Suppressor macrophage treated with lipopolysaccharide for 4 hours (primary cell): ENCODE measurements at regions not wholly inside any gene's neighbourhood (a gene's known extent, or its start where the extent isn't known, plus 50 kb on each side); places are given as distances from the start of the nearest gene placed in this dataset.

ENCODE experiments used
- DNase-seq: peaks from one replicate; pipeline ENCODE4 v3.0.0-alpha.2; 2020

DNA sequence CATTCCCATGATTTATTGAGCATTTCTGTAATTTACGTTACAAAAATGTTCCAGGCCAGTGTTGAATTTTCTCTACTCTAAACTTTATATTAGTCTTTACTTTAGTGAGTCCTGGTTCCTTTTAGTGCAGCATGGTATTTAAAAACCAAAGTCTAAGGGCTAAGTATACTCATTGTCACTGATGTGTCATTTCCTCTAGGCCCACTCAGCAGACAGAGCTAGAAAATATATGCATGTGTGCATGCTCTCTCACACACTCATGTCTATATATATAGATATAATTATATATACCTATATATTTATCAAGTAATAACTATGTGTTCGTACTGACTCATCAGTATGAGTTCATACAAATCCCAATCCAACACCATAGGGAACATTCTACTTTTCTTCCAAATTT, 132.5 kb upstream of the SLC8A1 start:
- peak; percentile 29 for DNase-seq

DNA sequence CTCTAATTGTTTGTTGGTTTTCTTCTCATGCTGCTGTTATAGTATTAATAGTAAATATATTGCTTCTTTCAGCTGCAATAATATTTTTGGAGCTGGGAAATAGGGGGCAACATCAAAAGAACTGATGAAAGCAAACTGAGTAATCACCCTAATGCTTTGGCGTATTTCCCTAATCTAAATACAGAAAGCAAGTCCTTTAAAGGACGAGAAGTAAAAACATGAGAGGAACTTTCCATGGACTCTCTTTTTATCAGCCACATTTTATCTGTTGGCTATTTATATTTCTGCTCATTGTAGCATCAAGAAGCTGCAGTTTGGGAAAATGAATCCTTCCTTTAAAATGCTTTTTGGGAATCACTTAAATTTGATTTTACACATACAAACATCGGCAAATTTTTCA, 139.9 kb upstream of the SLC8A1 start:
- no peak for DNase-seq

DNA sequence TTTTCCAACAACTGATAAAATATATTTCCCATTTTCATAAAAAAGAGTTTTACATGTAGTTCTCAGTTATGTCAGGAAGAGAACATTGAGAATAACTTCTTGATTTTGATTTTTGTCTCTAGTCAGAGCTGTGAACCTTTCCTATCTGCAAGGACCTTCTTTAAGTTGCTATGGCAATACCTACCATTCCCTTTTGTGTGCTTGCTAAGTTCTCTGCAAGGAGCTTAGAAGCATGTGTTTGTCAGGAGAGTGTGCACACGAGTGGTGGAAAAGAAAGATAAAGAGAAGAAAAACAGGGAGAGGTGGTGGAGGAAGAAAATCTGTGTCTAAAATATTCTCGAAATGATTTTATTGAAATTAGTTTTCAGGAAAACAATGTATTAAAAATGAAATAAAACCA, 140.3 kb upstream of the SLC8A1 start:
- no peak for DNase-seq

DNA sequence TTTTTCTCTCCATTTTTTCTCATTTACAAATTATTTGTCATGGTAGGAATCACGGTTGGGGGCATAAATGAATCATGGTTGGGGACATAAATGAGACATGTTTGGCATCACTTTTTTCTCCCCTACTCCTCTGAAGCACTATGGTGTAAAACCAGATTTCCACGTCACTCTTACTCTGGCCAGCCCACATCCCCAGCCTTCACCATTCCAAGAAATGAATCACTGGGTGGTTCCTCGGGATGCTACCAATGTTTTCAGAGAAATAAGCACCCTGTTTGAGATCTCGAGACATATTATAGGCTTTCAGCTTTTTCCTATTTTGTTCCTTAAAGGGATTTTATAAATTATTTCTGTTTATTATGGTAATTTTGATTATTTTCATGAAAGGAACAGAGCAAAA, 155.0 kb upstream of the SLC8A1 start:
- DNase-seq, result no peak

DNA sequence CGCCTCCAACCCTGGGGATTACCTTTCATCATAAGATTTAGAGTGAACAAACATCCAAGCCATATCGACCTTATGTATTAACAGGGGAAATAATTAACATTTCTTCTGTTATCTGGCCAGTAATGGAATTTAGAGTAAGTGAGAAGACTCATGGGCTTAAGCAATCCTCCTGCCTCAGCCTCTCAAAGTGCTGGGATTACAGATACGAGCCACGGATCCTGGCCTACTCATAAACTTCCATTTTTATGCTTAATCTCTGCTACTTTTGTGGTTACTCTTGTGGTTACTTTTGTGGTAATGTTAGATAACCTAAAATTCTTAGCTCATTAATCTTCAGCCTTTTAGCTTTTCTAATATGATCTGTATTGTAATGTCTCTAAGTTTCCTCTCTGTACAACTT, 159.3 kb upstream of the SLC8A1 start:
- no peak for DNase-seq

DNA sequence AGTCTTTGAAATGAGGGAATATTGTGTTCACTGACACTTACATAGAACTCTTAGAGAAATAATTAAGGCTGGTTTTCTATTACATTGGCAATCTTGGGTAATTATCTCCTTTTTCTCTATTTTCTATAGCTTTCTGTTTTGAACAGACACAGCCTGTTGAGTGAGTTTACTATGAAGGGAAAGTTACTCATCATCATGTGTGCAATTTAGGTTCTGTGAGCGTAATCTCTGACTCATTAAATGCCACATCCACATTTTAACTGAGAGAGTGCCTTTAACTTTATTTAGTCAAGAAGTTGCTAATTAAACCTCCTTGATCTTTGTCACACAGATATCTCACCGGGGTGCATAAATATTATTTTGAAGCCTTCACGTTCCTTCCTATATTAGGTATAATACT, 174.0 kb upstream of the SLC8A1 start:
- peak; percentile 88 for DNase-seq

DNA sequence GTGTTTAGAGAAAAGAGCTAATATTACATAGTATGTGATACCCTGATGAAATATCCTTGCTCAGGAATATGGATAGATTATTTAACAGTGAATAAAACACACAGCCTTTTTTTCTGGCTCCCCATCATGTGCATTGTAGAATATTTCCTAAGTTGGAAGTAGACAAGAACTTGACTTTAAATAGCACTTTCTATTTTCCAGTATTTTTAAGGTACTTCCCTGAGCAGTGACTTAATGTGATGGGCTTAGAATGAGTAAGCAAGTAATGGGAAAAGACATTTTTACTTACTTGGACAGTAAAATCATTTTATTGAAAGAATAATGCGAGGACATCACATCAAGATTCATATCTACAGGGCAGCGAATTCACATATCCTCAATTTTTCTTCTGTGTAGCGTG, 176.7 kb upstream of the SLC8A1 start:
- DNase-seq, result peak; percentile 43

DNA sequence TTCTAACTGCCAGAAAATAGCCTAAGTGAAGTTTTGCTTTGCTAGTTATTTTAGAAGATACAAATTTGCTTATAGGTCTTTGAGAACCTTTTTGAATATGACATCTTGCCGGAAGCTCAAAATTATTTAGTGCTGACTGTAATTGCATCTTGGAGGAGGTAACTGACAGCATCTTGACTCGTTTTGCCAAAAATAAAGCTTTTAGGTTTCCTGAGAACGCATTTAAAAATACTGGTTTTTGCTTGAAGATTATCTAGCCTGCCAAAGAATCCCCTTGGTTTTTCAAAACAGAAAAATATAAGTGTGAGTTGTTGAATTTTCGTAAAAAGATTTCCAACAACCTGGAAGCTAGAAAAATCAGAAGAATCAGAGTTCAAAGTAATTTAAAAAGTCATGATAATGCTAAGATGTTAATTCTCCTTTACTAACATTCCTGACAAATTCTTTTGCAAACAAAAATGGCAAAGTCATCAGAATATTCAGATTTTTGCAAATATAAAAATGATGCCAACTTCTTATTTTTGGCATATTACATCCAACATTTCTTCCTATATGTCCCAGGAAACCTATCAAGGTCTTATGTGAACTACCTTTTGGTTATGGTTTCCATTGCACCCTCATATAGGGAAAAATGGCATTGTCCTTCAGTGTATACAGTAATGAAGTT, 178.0 kb upstream of the SLC8A1 start:
- no peak for DNase-seq

DNA sequence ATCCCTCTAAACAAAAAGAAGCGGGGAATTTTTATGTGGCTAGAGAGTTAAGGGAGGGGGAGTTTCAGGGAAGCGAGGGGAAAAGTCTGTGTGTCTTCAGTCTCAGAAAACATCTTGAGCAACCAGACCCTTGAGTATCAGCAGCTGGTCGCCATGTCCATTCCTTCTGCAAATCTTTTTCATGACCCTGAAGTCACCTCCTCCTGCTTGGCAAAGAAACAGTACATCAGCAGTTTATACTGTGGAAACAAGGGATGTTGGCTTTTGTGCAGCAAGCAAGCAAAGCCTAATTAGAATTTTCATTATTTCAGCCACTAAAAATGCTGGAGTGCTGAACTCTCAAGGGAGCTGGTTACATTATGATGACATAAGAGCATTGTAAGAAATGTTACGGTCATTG, 187.4 kb upstream of the SLC8A1 start:
- DNase-seq, result no peak

DNA sequence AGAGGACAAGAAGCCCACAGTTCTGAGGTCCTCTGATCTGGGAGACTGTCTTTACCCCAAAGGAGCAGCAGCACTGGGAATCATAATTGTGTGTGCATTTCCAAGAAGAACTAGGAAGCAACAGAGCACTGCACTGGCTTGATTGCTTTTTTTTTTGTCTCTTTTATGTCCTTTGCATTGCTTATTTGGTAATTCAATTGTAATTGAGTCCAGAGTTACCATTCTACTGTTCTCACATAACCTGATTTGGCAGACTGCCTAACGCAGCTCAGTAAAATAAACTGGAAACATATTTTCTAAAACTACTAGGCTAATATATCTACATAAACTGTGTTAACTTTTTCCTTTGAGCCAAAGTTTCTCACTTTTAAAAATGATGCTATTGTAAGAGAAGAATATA, 190.3 kb upstream of the SLC8A1 start:
- no peak for DNase-seq

DNA sequence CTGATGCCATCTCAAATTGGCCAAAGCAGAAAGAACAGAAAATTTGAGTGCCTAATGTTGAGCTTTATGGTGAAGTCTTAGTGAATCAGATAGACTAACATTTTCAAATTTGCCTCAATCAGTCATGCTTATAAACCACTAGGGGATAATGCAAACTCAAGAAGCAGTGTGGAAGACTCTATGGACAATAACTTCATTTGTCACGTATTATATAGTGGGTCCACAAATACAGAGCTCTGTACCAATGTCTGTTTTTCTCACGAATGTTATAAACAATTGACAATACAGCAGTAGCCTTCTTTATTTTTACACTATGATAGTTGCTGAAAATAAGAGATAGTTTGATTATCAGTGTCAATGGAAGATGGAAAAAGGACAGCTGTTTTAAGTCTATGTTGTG, 190.8 kb upstream of the SLC8A1 start:
- DNase-seq, result no peak

DNA sequence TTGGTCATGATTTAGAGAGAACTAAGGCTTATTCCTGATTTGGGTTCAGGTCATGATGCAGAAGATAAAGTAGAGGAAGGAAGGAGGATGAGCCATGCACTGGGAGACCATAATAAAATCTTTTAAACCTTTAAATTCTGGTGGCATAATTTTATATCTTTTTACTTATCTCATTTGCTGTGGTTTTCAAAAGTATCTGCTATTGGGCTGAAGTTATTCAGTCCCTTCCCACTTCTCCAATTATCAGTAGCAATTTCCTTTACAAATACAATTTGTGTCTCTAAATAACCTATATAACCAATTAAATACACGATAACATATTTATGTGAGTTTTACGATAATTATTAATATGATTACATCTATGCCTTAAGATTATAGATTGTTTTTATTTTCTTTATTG, 194.8 kb upstream of the SLC8A1 start:
- no peak for DNase-seq

DNA sequence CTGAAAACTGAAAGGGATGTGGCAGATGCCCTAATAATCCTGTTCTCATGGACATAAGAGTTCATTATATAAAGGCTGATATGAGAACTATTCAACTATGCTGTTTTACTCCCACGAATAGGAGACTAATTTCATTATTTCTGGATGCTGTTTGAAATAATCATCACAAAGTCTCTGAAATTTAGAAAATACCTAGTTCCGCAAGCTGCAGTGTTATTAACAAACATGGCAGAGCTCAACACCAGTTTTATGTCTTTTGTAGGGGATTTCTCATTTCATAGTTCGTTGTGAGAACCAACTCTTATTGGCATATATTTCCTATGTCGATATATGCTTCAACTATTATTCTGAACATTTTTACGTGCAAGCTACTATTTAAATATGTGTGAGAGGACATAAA, 200.3 kb upstream of the SLC8A1 start:
- no peak for DNase-seq

DNA sequence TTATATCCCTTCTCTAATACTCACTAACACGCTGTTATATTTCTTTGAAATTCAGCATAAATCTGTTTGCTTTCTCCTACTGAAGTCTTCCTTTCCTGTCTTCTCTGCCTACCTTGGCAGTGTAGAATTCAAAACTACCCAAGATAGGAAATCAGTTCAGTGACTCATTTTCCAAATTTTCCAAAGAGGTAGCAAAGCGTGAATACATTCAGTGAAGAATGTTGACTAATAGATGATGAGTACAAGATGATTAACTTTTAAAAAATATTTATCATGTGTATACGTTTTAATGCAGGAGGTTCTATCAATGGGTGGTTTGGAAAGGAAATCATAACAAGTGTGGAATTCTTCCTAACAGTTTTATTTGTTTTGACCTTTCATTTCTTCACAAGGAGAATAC, 201.9 kb upstream of the SLC8A1 start:
- DNase-seq, result no peak

DNA sequence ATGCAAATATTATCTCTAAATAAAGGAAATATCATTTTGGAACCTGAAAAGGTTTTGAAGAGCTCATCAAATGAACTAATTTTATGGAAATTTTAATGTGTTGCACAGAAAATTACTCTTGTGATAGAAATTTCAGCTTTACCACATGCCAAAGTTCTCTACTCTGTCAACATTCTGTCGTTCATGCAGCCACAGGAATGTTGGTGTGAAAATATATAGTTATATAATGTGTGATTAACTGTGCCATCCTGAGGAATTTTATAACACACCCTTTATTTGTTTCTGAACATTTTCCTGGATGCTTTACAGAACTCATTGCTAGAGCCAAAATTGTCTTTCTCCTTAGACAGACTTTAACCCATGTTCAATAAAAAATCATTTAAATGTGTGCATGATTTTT, 202.5 kb upstream of the SLC8A1 start:
- DNase-seq, result no peak

DNA sequence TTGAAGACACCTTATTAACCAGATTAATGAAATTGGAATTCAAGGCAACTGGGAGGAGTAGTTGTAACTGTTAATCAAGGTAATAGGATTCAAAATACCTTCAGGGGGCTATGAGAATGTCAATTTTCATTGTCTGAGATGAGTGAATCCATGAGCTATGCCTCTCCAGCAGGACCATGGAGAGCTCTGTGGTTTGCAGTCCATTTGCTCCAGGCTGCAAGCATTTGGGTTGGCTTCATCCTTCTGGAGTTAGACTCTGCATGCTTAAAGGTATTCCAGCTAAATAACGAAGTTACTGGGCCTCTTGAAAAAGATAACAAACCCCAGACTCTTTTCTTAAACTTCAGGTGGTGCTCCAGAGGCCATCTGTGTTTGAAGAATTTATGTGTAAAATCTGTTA, 207.1 kb upstream of the SLC8A1 start:
- no peak for DNase-seq

DNA sequence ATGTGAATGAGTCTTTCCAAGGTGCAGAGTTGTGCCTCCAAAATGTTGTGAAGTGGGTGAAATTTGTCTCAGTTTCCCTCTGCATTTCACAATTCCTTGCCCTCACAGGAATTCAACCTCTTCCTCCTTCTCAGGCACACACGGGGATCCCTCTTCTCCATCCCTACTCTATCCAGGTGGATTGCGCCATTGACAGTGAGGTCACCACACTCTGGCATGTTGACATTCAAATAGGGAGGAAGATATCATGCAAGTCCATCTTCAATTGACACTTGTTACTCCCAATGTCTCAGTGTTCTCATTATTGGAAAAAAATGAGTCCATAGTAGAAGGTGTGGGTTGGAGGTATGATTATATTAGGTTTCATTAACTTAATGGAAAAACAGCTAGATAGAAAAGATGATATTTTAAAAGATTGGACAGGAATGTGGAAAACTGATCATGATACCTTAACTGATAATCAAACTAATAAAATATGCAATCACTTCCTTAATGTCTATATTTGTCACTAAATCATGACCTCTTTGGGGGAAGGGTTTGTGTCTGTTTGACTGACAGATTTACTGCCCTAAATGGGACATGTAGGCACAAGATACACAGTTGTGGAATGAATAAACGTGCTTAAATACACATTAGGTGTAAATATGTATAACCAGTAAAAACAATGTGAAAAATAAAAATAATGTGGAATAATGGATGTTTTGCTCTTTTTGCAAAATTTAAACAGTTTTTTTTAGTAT, 213.8 kb upstream of the SLC8A1 start:
- DNase-seq, result no peak

DNA sequence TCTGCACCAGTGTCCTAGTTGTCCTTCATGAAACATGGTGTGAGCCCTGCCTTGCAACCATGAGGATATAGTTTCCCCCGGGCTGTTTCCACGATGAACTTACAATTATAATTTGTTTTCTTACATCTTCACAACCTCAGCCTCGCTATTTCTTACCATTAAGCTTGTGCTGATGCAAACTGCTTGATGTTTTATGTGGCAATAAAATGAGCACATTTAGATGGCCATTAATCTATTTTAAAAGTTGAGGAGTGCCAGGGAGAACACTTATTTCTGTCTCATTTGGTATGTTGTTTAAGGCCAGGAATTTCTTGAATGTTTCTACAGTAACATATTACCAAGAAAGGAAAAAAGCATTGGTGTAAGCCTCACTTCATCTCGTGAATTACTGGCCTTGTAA, 214.5 kb upstream of the SLC8A1 start:
- no peak for DNase-seq

DNA sequence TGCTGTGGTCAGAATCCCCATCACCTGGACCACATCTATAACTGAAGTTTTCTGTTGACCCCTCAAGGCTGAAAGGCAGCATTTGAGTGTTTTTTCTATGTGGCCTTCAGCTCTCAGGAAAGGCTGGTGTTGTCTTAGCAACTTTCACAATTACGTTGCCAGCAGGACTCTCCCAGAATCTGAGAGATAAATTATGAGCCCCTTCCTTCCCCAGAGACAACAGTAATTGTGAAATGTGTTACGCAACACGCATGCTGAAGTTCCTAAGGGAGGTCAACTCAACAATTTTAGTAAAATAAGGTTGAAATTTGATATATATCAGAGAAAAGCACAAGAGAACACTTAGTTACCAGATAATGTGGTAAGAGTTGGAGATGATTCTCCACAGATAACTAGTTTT, 216.5 kb upstream of the SLC8A1 start:
- DNase-seq, result peak; percentile 66

DNA sequence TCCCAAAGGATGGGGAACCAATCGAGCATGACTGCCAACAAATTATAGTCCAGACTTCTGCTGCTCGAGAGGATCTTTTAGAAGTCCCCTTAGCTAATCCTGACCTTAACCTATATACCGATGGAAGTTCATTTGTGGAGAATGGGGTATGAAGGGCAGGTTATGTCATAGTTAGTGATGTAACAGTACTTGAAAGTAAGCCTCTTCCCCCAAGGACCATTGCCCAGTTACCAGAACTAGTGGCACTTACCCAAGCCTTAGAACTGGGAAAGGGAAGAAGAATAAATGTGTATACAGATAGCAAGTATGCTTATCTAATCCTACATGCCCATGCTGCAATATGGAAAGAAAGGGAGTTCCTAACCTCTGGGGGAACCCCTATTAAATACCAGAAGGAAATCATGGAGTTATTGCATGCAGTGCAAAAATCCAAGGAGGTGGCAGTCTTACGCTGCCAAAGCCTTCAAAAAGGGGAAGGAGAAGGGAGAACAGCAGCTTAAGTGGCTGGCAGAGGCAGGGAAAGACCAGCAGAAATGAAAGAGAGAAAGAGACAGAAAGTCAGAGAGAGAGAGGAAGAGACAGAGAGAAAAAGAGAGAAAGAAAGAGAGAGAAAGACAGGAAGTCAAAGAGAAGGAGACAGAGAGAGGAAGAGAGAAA, 224.4 kb upstream of the SLC8A1 start:
- DNase-seq, result peak; percentile 76

DNA sequence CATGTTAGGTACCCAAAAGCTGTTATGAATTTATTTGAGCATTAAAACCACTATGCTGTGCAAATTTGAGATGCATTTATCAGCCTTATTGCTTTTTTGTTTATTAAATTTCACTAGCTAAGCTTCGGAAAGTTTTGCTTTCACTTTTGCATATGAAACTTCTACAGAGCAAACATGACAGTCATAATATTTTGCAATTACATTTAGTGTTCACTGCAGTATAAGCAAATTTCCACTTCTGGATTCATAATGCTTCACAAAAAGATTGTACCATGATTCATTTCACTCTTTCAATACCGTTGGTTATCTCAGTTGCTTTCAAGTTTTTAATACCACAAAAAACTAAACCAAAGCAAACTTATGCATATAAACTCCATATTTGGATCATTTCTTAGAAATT, 228.7 kb upstream of the SLC8A1 start:
- DNase-seq, result peak; percentile 87

DNA sequence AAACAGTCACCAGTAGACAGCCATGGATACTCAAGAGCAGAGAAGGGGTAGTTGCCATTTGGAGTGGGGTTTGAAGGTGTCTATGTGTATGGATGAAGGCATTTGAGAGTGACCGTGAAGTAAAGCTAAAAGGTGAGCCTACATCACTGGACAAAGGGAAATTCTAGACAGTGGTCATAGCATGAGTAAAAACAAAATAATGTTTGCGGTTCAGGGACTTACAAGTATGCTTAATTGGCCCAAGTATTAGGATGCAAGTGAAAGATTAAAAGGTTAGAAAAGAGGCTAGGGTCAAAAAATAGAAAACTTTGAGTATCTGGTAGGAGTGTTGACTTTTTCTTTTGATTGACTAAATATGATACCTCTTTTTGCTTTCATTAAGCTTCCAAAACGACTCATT, 238.1 kb upstream of the SLC8A1 start:
- DNase-seq, result no peak

DNA sequence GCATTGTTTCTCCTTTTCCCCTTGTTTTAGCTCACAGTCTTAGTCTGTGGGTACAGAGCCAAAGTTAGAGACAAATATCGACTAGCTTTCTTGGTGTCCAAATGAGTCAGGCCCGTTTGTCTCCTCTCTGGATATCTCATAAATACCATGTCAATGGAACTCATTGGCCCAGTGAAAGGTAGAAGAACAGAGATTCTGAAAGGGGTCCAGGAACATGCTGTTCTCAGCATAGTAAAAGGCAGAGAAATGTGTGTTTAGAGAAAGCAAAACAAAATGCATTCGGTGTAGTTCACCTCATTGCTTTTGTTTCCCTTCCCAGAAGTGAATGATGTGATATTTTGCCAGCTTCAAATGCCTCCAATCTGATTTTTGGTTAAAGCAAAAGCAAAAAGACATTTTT, 238.6 kb upstream of the SLC8A1 start:
- DNase-seq, result no peak

DNA sequence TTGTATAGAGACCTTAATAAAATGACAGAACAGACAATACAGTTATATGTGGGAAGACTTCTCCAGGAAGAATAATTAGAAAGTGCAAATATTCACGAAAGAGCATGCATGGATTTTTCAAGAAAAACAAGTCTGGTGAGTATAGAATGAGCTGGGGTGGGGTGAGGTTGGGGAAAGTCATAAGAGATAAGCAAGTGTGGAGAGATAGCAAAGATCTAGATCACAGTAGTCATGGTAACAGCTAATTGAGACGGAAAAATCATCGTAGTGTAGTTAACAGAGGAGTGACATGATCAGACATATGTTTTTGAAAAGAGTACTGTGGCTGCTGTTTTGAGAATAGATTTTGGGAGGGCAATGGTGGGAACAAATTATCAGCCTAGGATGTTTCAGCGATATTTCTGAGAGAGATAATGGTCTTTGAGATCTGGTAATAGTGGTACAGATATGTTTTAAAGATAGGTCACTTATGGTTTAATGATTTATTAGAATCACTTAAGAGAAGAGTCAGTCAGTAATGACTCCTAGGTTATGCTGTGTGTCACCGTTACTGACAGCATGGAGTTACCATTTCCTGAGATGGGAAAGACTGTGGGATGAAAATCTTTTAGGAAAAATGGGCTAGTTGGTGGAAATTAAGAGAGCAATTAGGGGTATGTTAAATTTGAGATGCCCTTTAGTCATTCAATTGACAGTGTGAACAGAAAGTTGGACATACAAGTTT, 248.5 kb upstream of the SLC8A1 start:
- DNase-seq, result no peak
